ENCODE measurements at regions not wholly inside any gene's neighbourhood (a gene's known extent, or its start where the extent isn't known, plus 50 kb on each side); places are given as distances from the start of the nearest gene placed in this dataset.

GRCh38 chr6:169898788-169899480, 147.5 kb downstream of the ERMARD start:
- H3K27me3 Mint-ChIP-seq = peaks cover 0 to 19% (median 15%) of the 10 kb centered on the region in 5 donors
- H3K9me3 Mint-ChIP-seq = peaks cover 0 to 18% (median 0%) of the 10 kb centered on the region in 9 donors
- H3K4me3 Mint-ChIP-seq = no peak overlapping the region
- POLR2A ChIA-PET = no interaction called here
- ATAC-seq = no peak
- peaks cover 0 to 2% (median 0%) of the 10 kb centered on the region in 4 donors for H3K4me1 Mint-ChIP-seq
- peaks cover 0 to 2% (median 0%) of the 10 kb centered on the region in 3 donors for H3K36me3 Mint-ChIP-seq
- DNase-seq = no peak
- H3K27ac Mint-ChIP-seq = no peak overlapping the region

- Mint-ChIP-seq H3K27me3 (peaks cover 0 to 19% (median 15%) of the 10 kb centered on the region in 5 donors), H3K9me3 (peaks cover 0 to 18% (median 0%) of the 10 kb centered on the region in 9 donors), H3K27ac (peak overlapping the region in 1 of 10 donors; percentile 18), H3K4me3 (no peak overlapping the region), H3K4me1 (peaks cover 0 to 2% (median 0%) of the 10 kb centered on the region in 4 donors), H3K36me3 (peaks cover 0 to 2% (median 0%) of the 10 kb centered on the region in 3 donors)
- no peak for ATAC-seq
- POLR2A ChIA-PET = no interaction called here
- peak in 1 of 10 donors; percentile 5 for DNase-seq
Measured at GRCh38 chr6:169897601-169898358, 146.4 kb downstream of the ERMARD start.

- H3K27ac Mint-ChIP-seq = peak overlapping the region in 1 of 10 donors; percentile 18
- H3K36me3 Mint-ChIP-seq = peaks cover 0 to 2% (median 0%) of the 10 kb centered on the region in 3 donors
- H3K9me3 Mint-ChIP-seq = peaks cover 0 to 14% (median 0%) of the 10 kb centered on the region in 9 donors
- POLR2A ChIA-PET = no interaction called here
- no peak for ATAC-seq
- DNase-seq = no peak
- H3K27me3 Mint-ChIP-seq = peaks cover 0 to 19% (median 12%) of the 10 kb centered on the region in 5 donors
- peaks cover 0 to 2% (median 0%) of the 10 kb centered on the region in 4 donors for H3K4me1 Mint-ChIP-seq
- H3K4me3 Mint-ChIP-seq = no peak overlapping the region
Measured at GRCh38 chr6:169896826-169897456, 145.5 kb downstream of the ERMARD start.

- DNase-seq (no peak), ATAC-seq (no peak)
- Mint-ChIP-seq H3K9me3 (peaks cover 0 to 6% (median 0%) of the 10 kb centered on the region in 9 donors), H3K4me1 (peaks cover 0 to 2% (median 0%) of the 10 kb centered on the region in 4 donors), H3K36me3 (peaks cover 0 to 2% (median 0%) of the 10 kb centered on the region in 3 donors), H3K27me3 (peaks cover 0 to 19% (median 8%) of the 10 kb centered on the region in 5 donors), H3K4me3 (no peak overlapping the region), H3K27ac (no peak overlapping the region)
- POLR2A ChIA-PET = no interaction called here
Measured at GRCh38 chr6:169895926-169896761, 144.7 kb downstream of the ERMARD start.

- no peak for DNase-seq
- Mint-ChIP-seq H3K36me3 (peaks cover 0 to 2% (median 0%) of the 10 kb centered on the region in 3 donors), H3K27me3 (peaks cover 0 to 19% (median 7%) of the 10 kb centered on the region in 5 donors), H3K4me3 (peak overlapping the region in 1 of 10 donors; percentile 52), H3K9me3 (peaks cover 0 to 7% (median 0%) of the 10 kb centered on the region in 9 donors), H3K27ac (peak overlapping the region in 2 of 10 donors; percentile 44 to 65), H3K4me1 (peaks cover 0 to 2% (median under 1%) of the 10 kb centered on the region in 4 donors)
- no peak for ATAC-seq
- POLR2A ChIA-PET = no interaction called here
Measured at GRCh38 chr6:169895000-169895759, 143.8 kb downstream of the ERMARD start.

- no peak overlapping the region for H3K4me3 Mint-ChIP-seq
- H3K9me3 Mint-ChIP-seq = peaks cover 0 to 7% (median 0%) of the 10 kb centered on the region in 9 donors
- H3K27ac Mint-ChIP-seq = no peak overlapping the region
- peaks cover 0 to 2% (median 0%) of the 10 kb centered on the region in 3 donors for H3K36me3 Mint-ChIP-seq
- peaks cover 0 to 2% (median under 1%) of the 10 kb centered on the region in 4 donors for H3K4me1 Mint-ChIP-seq
- ATAC-seq (no peak), DNase-seq (no peak)
- peaks cover 0 to 19% (median 7%) of the 10 kb centered on the region in 5 donors for H3K27me3 Mint-ChIP-seq
- POLR2A ChIA-PET = no interaction called here
Measured at GRCh38 chr6:169894377-169894960, 143.0 kb downstream of the ERMARD start.

GRCh38 chr6:169893624-169894023, 142.2 kb downstream of the ERMARD start:
- no peak for ATAC-seq
- no peak overlapping the region for H3K27ac Mint-ChIP-seq

GRCh38 chr6:169891846-169892245, 140.4 kb downstream of the ERMARD start:
- Mint-ChIP-seq H3K9me3 (peaks cover 0 to 5% (median 0%) of the 10 kb centered on the region in 9 donors), H3K4me1 (peaks cover 0 to 2% (median under 1%) of the 10 kb centered on the region in 4 donors), H3K27ac (no peak overlapping the region), H3K27me3 (peaks cover 9 to 26% (median 16%) of the 10 kb centered on the region in 5 donors), H3K36me3 (no peaks in the 10 kb centered on the region), H3K4me3 (no peak overlapping the region)
- DNase-seq (no peak), ATAC-seq (no peak)
- POLR2A ChIA-PET = no interaction called here

More at GRCh38 chr6:169893624-169894023, 142.2 kb downstream of the ERMARD start:
- no peak for DNase-seq
- H3K4me1 Mint-ChIP-seq = peaks cover 0 to 2% (median under 1%) of the 10 kb centered on the region in 4 donors
- no peak overlapping the region for H3K4me3 Mint-ChIP-seq
- peaks cover 0 to 2% (median 0%) of the 10 kb centered on the region in 3 donors for H3K36me3 Mint-ChIP-seq
- POLR2A ChIA-PET = no interaction called here
- peaks cover 4 to 22% (median 10%) of the 10 kb centered on the region in 5 donors for H3K27me3 Mint-ChIP-seq
- peaks cover 0 to 7% (median 0%) of the 10 kb centered on the region in 9 donors for H3K9me3 Mint-ChIP-seq

- peaks cover 0 to 2% (median under 1%) of the 10 kb centered on the region in 4 donors for H3K4me1 Mint-ChIP-seq
- no peak overlapping the region for H3K27ac Mint-ChIP-seq
- ATAC-seq = no peak
- H3K27me3 Mint-ChIP-seq = peaks cover 9 to 26% (median 16%) of the 10 kb centered on the region in 5 donors
- POLR2A ChIA-PET = no interaction called here
- no peak overlapping the region for H3K4me3 Mint-ChIP-seq
- DNase-seq = no peak
- H3K9me3 Mint-ChIP-seq = peaks cover 0 to 5% (median 0%) of the 10 kb centered on the region in 9 donors
- no peaks in the 10 kb centered on the region for H3K36me3 Mint-ChIP-seq
Measured at GRCh38 chr6:169891421-169891820, 140.0 kb downstream of the ERMARD start.

GRCh38 chr6:169890901-169891300, 139.5 kb downstream of the ERMARD start:
- H3K4me3 Mint-ChIP-seq = no peak overlapping the region

GRCh38 chr6:169890049-169890448, 138.6 kb downstream of the ERMARD start:
- peaks cover 0 to 7% (median 0%) of the 10 kb centered on the region in 9 donors for H3K9me3 Mint-ChIP-seq
- peaks cover 0 to 5% (median 0%) of the 10 kb centered on the region in 3 donors for H3K36me3 Mint-ChIP-seq
- peaks cover 11 to 39% (median 19%) of the 10 kb centered on the region in 5 donors for H3K27me3 Mint-ChIP-seq
- POLR2A ChIA-PET = no interaction called here
- no peak overlapping the region for H3K4me3 Mint-ChIP-seq
- no peak overlapping the region for H3K27ac Mint-ChIP-seq
- DNase-seq (no peak), ATAC-seq (no peak)
- peaks cover 0 to 2% (median under 1%) of the 10 kb centered on the region in 4 donors for H3K4me1 Mint-ChIP-seq

More at GRCh38 chr6:169890901-169891300, 139.5 kb downstream of the ERMARD start:
- peaks cover 0 to 7% (median 0%) of the 10 kb centered on the region in 9 donors for H3K9me3 Mint-ChIP-seq
- peaks cover 0 to 2% (median 0%) of the 10 kb centered on the region in 3 donors for H3K36me3 Mint-ChIP-seq
- peaks cover 11 to 32% (median 16%) of the 10 kb centered on the region in 5 donors for H3K27me3 Mint-ChIP-seq
- no peak overlapping the region for H3K27ac Mint-ChIP-seq
- ATAC-seq (no peak), DNase-seq (no peak)
- POLR2A ChIA-PET = no interaction called here
- H3K4me1 Mint-ChIP-seq = peaks cover 0 to 2% (median under 1%) of the 10 kb centered on the region in 4 donors

Measured in naive thymus-derived CD8-positive, alpha-beta T cell (primary cell).